ENCODE measurements at regions not wholly inside any gene's neighbourhood (a gene's known extent, or its start where the extent isn't known, plus 50 kb on each side); places are given as distances from the start of the nearest gene placed in this dataset.

- DNase-seq (ENCODE audit: low read depth): no peak
- TF ChIP-seq CTCF (conservative IDR thresholded peaks at IDR 0.05; ENCODE audit: low read depth, low read length): no peak
- H3K4me3 ChIP-seq (ENCODE audit: low read length): no peak overlapping the region
These were observed 63.6 kb upstream of the SYNCRIP start for GRCh38 chr6:85706272-85706671.

DNA sequence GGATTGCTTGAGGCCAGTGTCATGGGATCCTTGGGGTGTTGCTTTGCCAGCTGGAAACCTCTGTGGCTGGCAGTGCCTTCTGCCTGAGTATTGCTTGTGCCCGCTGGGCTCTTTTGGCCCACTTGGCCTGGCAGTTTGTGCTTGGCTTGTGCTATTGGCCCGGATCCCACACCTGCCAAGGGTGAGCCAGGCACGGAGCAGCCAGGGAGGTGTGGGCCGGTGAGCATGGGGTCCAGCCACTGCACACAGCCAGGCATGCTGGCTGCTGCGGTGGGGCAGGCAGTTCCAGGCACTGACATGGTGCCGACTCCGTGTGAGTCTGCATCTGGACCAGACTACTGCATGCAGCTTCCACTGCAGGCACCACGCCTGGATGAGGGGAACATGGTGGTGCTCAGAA is 62.5 kb upstream of the SYNCRIP start:
- no peak for DNase-seq (ENCODE audit: low read depth)
- TF ChIP-seq CTCF (conservative IDR thresholded peaks at IDR 0.05; ENCODE audit: low read depth, low read length): no peak

DNA sequence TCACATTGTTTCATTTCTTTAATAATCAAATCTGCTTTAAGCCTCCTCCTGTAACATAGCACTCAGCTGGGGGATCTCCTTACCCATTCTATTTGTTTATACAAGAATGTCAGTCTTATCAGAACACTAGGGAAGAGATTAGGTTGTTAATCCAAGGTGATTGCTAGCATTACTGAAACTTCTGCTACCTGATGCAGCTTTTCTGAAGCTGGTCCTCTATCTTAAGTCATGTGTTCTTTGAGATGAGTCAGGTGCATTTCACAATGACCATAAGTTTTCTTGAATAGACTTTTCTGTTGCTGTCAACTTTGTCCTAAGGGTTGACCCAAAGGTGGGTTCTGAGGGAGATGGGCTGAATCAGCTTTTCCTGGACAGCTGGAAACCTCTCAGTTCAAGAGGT is 60.7 kb upstream of the SYNCRIP start:
- DNase-seq (ENCODE audit: low read depth): no peak
- no peak overlapping the region for H3K4me3 ChIP-seq (ENCODE audit: low read length)
- no peak for TF ChIP-seq CTCF (conservative IDR thresholded peaks at IDR 0.05; ENCODE audit: low read depth, low read length)

More for the DNA sequence above, 62.5 kb upstream of the SYNCRIP start:
- H3K4me3 ChIP-seq (ENCODE audit: low read length): no peak overlapping the region

Data from retinal pigment epithelial cell (primary cell).